CD14-positive monocyte (primary cell): ENCODE measurements at regions not wholly inside any gene's neighbourhood (a gene's known extent, or its start where the extent isn't known, plus 50 kb on each side); places are given as distances from the start of the nearest gene placed in this dataset.
A peak's percentile ranks its signal among the peaks of the same experiment; 100 is the strongest.

ENCODE experiments used
- DNase-seq, 3 donors: peaks; one replicate each; pipeline ENCODE4 v3.0.0-alpha.2; 2011 to 2022
- H2AFZ ChIP-seq: 2 replicates; pipeline ENCODE4 v1.6.0; 2012; ENCODE audit warnings: mild to moderate bottlenecking, low read depth, low read length, inconsistent platforms; ENCODE audit not compliant: insufficient read depth, poor library complexity, severe bottlenecking
- H3K27ac ChIP-seq, 2 donors: 1 replicate in 1 of 2; 2 replicates in 1 of 2; pipeline ENCODE4 v1.5.1; 2012 to 2013; ENCODE audit warnings: low read length in 2 of 2, control low read depth in 1 of 2, inconsistent platforms in 1 of 2, low read depth in 1 of 2, mild to moderate bottlenecking in 1 of 2
- H3K27me3 ChIP-seq, 2 donors: one replicate each; pipeline versions ENCODE4 v1.6.0 to v1.6.1; 2011 to 2013; ENCODE audit warnings: low read length in 2 of 2; ENCODE audit not compliant: control insufficient read depth in 2 of 2, insufficient read depth in 2 of 2
- H3K36me3 ChIP-seq, 2 donors: replicated peaks in 1 of 2; 1 replicate in 1 of 2; 2 replicates in 1 of 2; pipeline versions ENCODE4 v1.5.1 to v1.6.1; 2012 to 2013; ENCODE audit warnings: low read length in 2 of 2, control low read depth in 1 of 2, inconsistent platforms in 1 of 2, mild to moderate bottlenecking in 1 of 2; ENCODE audit not compliant: insufficient read depth in 2 of 2, control insufficient read depth in 1 of 2
- H3K4me1 ChIP-seq, 2 donors: 1 replicate in 1 of 2; 2 replicates in 1 of 2; pipeline versions ENCODE4 v1.5.1 to v1.6.1; 2012 to 2013; ENCODE audit warnings: low read length in 2 of 2, control low read depth in 1 of 2, inconsistent platforms in 1 of 2, mild to moderate bottlenecking in 1 of 2, moderate library complexity in 1 of 2; ENCODE audit not compliant: insufficient read depth in 2 of 2, control insufficient read depth in 1 of 2
- H3K4me2 ChIP-seq: replicated peaks from 2 replicates; pipeline ENCODE3; 2012; ENCODE audit warnings: low read length, moderate library complexity, mild to moderate bottlenecking; ENCODE audit not compliant: poor library complexity, severe bottlenecking; ENCODE audit errors: extremely low read depth
- H3K4me3 ChIP-seq, 3 experiments: fragments of 200-600 bp in 1 of 3; sonication (generic) in 1 of 3; replicated peaks in 1 of 3; 1 replicate in 2 of 3; 2 replicates in 1 of 3; pipeline ENCODE4 v1.5.1; 2011 to 2013; ENCODE audit warnings: low read length in 3 of 3, mild to moderate bottlenecking in 3 of 3, control low read depth in 2 of 3, low read depth in 2 of 3, inconsistent platforms in 1 of 3, moderate library complexity in 1 of 3
- H3K79me2 ChIP-seq: 2 replicates; pipeline ENCODE4 v1.6.0; 2012; ENCODE audit warnings: mild to moderate bottlenecking, control low read depth, inconsistent platforms, low read length, moderate library complexity; ENCODE audit not compliant: insufficient read depth
- H3K9ac ChIP-seq: 2 replicates; pipeline ENCODE4 v1.6.0; 2017; ENCODE audit warnings: low read length, mild to moderate bottlenecking; ENCODE audit not compliant: insufficient read depth, poor library complexity, severe bottlenecking
- H3K9me3 ChIP-seq, 2 donors: replicated peaks in 1 of 2; 1 replicate in 1 of 2; 2 replicates in 1 of 2; pipeline versions ENCODE4 v1.5.1 to v1.6.1; 2012 to 2013; ENCODE audit warnings: low read length in 2 of 2, control low read depth in 1 of 2; ENCODE audit not compliant: control insufficient read depth in 1 of 2, insufficient read depth in 1 of 2
- H4K20me1 ChIP-seq: 2 replicates; pipeline ENCODE4 v1.6.0; 2012; ENCODE audit warnings: mild to moderate bottlenecking, low read length, control low read depth, moderate library complexity; ENCODE audit not compliant: insufficient read depth
- H3K27ac Mint-ChIP-seq, 7 donors: one replicate each; pipeline ENCODE4 v1.8.0; 2020; ENCODE audit warnings: mild to moderate bottlenecking in 7 of 7, mixed read lengths in 7 of 7, moderate library complexity in 6 of 7, inconsistent platforms in 2 of 7
- H3K27me3 Mint-ChIP-seq, 3 donors: one replicate each; pipeline ENCODE4 v1.8.0; 2021 to 2022; ENCODE audit warnings: low read depth in 3 of 3, mild to moderate bottlenecking in 3 of 3, mixed read lengths in 3 of 3, moderate library complexity in 3 of 3, inconsistent platforms in 1 of 3
- H3K36me3 Mint-ChIP-seq, 2 donors: one replicate each; pipeline ENCODE4 v1.8.0; 2020; ENCODE audit warnings: mixed read lengths in 2 of 2, inconsistent platforms in 1 of 2, mild to moderate bottlenecking in 1 of 2
- H3K4me1 Mint-ChIP-seq: one replicate; pipeline ENCODE4 v1.8.0; 2020; ENCODE audit warnings: mild to moderate bottlenecking, mixed read lengths
- H3K4me3 Mint-ChIP-seq, 2 donors: one replicate each; pipeline ENCODE4 v1.8.0; 2020; ENCODE audit warnings: mild to moderate bottlenecking in 2 of 2, mixed read lengths in 2 of 2, moderate library complexity in 1 of 2
- H3K9me3 Mint-ChIP-seq, 7 donors: one replicate each; pipeline ENCODE4 v1.8.0; 2020 to 2022; ENCODE audit warnings: mixed read lengths in 7 of 7, mild to moderate bottlenecking in 6 of 7, moderate library complexity in 6 of 7, inconsistent platforms in 2 of 7
- CTCF ChIP-seq: fragments of 200-600 bp; IDR thresholded peaks from one replicate; pipeline ENCODE4 v1.8.0; 2022; ENCODE audit warnings: antibody characterized with exemption, mild to moderate bottlenecking
- WGBS: methylation state at CpG from one replicate; pipeline ENCODE4 v1.1.5; 2013; ENCODE audit warnings: missing lambda C conversion rate; ENCODE audit not compliant: insufficient coverage; 5-methylcytosine and 5-hydroxymethylcytosine counted together
- intact Hi-C, 2 donors: fragments of 100-400 bp; cut with micrococcal nuclease; formaldehyde crosslinking; loops; one replicate each; pipeline versions ENCODE4 v1.15.0 to v1.15.1; 2023

DNA sequence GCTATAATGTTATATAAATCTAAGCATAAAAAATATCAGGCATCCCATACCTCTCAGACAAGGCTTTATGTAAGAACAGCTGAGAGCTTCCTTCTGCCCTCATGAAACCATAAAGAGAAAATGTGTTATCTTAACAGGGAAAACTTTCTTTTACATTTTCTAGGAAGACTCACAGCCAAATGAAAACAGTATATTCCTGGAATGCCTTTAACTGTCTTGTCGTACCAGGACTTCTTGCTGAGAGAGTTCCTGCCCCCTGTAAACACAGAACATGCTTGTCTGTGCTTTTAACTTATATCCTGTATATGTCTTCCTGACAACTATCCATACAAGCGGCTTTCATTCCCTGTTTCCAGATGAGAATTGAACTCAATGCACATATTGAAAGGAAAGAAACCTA is 64.8 kb upstream of the AHR start:
- peaks cover 7 to 10% of the 10 kb centered on the region in 2 donors for H3K36me3 Mint-ChIP-seq
- DNase-seq: no peak
- Histone ChIP-seq H3K9ac (peak overlapping the region; percentile 83), H3K9me3 (no peaks in the 10 kb centered on the region), H3K4me1 (peaks cover 19 to 24% of the 10 kb centered on the region in 2 donors), H3K27ac (peak overlapping the region; percentile 96 to 100), H3K27me3 (no peaks in the 10 kb centered on the region), H3K36me3 (no peaks in the 10 kb centered on the region), H3K4me2 (peak overlapping the region; percentile 57), H2AFZ (peak overlapping the region; percentile 79), H3K4me3 (peak overlapping the region in 1 of 3 experiments; percentile 29), H4K20me1 (no peaks in the 10 kb centered on the region), H3K79me2 (no peaks in the 10 kb centered on the region)
- peak overlapping the region; percentile 99 to 100 (median 100) for H3K27ac Mint-ChIP-seq
- no peak for TF ChIP-seq CTCF
- WGBS: 0% methylated on average over 1 of the region's 2 CpGs
- H3K9me3 Mint-ChIP-seq: peaks cover 0 to 7% (median 2%) of the 10 kb centered on the region in 7 donors
- H3K4me1 Mint-ChIP-seq: peaks cover 26% of the 10 kb centered on the region
- H3K27me3 Mint-ChIP-seq: peaks cover 0 to 3% (median 0%) of the 10 kb centered on the region in 3 donors
- intact Hi-C loops: loop anchor here (5.0 to 10.0 kb wide), 4 partner anchors 64 to 169 kb away; partner anchors contain the start of gene AHR (in 1 of the 2)
- H3K4me3 Mint-ChIP-seq: peak overlapping the region in 1 of 2 donors; percentile 81

DNA sequence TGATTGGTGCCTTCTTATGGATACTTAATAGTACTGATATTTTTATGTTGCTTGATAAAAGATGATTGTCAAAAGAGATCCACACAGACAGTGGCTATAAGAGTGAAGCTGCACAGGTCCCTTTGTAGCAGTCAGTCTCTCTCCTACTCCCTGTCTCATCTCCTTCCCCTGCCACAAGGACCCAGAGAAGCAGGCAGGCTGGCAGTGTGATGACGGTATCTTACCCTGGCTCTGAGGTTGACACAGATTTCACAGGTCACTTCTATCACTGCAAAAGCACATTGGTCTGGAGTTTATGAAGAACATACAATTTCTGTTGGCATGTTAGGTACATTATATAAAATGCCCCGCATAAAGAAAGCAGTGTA is 64.4 kb upstream of the AHR start:
- H3K36me3 Mint-ChIP-seq: peaks cover 7 to 10% of the 10 kb centered on the region in 2 donors
- no CpG with 5 or more reads among the region's 2 CpGs for WGBS
- peak overlapping the region; percentile 96 to 100 for H3K27ac ChIP-seq

More for the DNA sequence above, 64.4 kb upstream of the AHR start:
- Histone ChIP-seq H3K79me2 (no peaks in the 10 kb centered on the region), H3K27me3 (no peaks in the 10 kb centered on the region), H3K4me2 (peak overlapping the region; percentile 57), H3K4me1 (peaks cover 19 to 24% of the 10 kb centered on the region in 2 donors), H3K4me3 (peak overlapping the region in 2 of 3 experiments; percentile 12 to 29), H2AFZ (peak overlapping the region; percentile 79), H3K9ac (peak overlapping the region; percentile 83), H3K36me3 (no peaks in the 10 kb centered on the region), H4K20me1 (no peaks in the 10 kb centered on the region), H3K9me3 (no peaks in the 10 kb centered on the region)
- intact Hi-C loops: loop anchor here (5.0 to 10.0 kb wide), 4 partner anchors 63 to 169 kb away; partner anchors contain the start of gene AHR (in 1 of the 2)
- Mint-ChIP-seq H3K4me3 (peak overlapping the region; percentile 68 to 81), H3K4me1 (peaks cover 26% of the 10 kb centered on the region), H3K27ac (peak overlapping the region; percentile 99 to 100 (median 100)), H3K27me3 (peaks cover 0 to 3% (median 0%) of the 10 kb centered on the region in 3 donors), H3K9me3 (peaks cover 0 to 7% (median 2%) of the 10 kb centered on the region in 7 donors)
- peak; percentile 55 to 80 (median 59) for DNase-seq
- no peak for TF ChIP-seq CTCF
